ENCODE measurements at regions not wholly inside any gene's neighbourhood (a gene's known extent, or its start where the extent isn't known, plus 50 kb on each side); places are given as distances from the start of the nearest gene placed in this dataset.
"Not testable (repeated sequence)": the region's sequence is repeated elsewhere in the genome, so short reads cannot be mapped to it uniquely, and the experiment has no call there.

GRCh38 chr10:46660027-46660834 lies 81.3 kb downstream of the SYT15 start:
- TF ChIP-seq EP300, POLR2A, CTCF (IDR thresholded peaks at IDR 0.05): not testable (repeated sequence)
